ENCODE measurements at regions not wholly inside any gene's neighbourhood (a gene's known extent, or its start where the extent isn't known, plus 50 kb on each side); places are given as distances from the start of the nearest gene placed in this dataset.

- 69 to 84% methylated on average over 1 of the region's 1 CpG for WGBS, 2 donors
- H3K27ac ChIP-seq (ENCODE audit: low read depth in 1 of 2, low read length in 1 of 2), result no peak overlapping the region
- no peaks in the 10 kb centered on the region for H3K27me3 ChIP-seq (ENCODE audit: control insufficient read depth in 3 of 3, insufficient read depth in 3 of 3, low read length in 2 of 3)
- TF ChIP-seq CTCF (IDR thresholded peaks at IDR 0.05; ENCODE audit: control extremely low read depth, extremely low read depth), result no peak
- H3K9ac ChIP-seq (ENCODE audit: insufficient read depth in 1 of 2, low read length in 2 of 2), result no peak overlapping the region
- H3K4me1 ChIP-seq (ENCODE audit: control insufficient read depth in 5 of 5, insufficient read depth in 5 of 5, low read length in 5 of 5), result no peaks in the 10 kb centered on the region
- DNase-seq (no peak), ATAC-seq (ENCODE audit: insufficient read depth, low FRiP score) (no peak)
- H3K4me3 ChIP-seq, result no peak overlapping the region
- H3K36me3 ChIP-seq (ENCODE audit: control insufficient read depth in 4 of 4, insufficient read depth in 4 of 4, low read length in 4 of 4), result no peaks in the 10 kb centered on the region
- peaks cover 0 to 5% (median 4%) of the 10 kb centered on the region in 4 donors for H3K9me3 ChIP-seq (ENCODE audit: control insufficient read depth in 4 of 4, insufficient read depth in 3 of 4, low read length in 3 of 4)
Measured at GRCh38 chr6:85192186-85192585, 257.7 kb upstream of the NT5E start.

- DNase-seq (no peak), ATAC-seq (ENCODE audit: insufficient read depth, low FRiP score) (no peak)
- H3K4me1 ChIP-seq (ENCODE audit: control insufficient read depth in 5 of 5, insufficient read depth in 5 of 5, low read length in 5 of 5), result no peaks in the 10 kb centered on the region
- no peak overlapping the region for H3K9ac ChIP-seq (ENCODE audit: insufficient read depth in 1 of 2, low read length in 2 of 2)
- H3K9me3 ChIP-seq (ENCODE audit: control insufficient read depth in 4 of 4, insufficient read depth in 3 of 4, low read length in 3 of 4), result peaks cover 0 to 5% (median 4%) of the 10 kb centered on the region in 4 donors
- no peaks in the 10 kb centered on the region for H3K27me3 ChIP-seq (ENCODE audit: control insufficient read depth in 3 of 3, insufficient read depth in 3 of 3, low read length in 2 of 3)
- no peak overlapping the region for H3K4me3 ChIP-seq
- no peak overlapping the region for H3K27ac ChIP-seq (ENCODE audit: low read depth in 1 of 2, low read length in 1 of 2)
- H3K36me3 ChIP-seq (ENCODE audit: control insufficient read depth in 4 of 4, insufficient read depth in 4 of 4, low read length in 4 of 4), result no peaks in the 10 kb centered on the region
- WGBS, 2 donors, result 86 to 89% methylated on average over 2 of the region's 2 CpGs
- TF ChIP-seq CTCF (IDR thresholded peaks at IDR 0.05; ENCODE audit: control extremely low read depth, extremely low read depth), result no peak
Measured at GRCh38 chr6:85191656-85192055, 258.2 kb upstream of the NT5E start.

- no peak for DNase-seq
- H3K4me1 ChIP-seq (ENCODE audit: control insufficient read depth in 5 of 5, insufficient read depth in 5 of 5, low read length in 5 of 5), result no peaks in the 10 kb centered on the region
- no peak for TF ChIP-seq CTCF (IDR thresholded peaks at IDR 0.05; ENCODE audit: control extremely low read depth, extremely low read depth)
- no peaks in the 10 kb centered on the region for H3K36me3 ChIP-seq (ENCODE audit: control insufficient read depth in 4 of 4, insufficient read depth in 4 of 4, low read length in 4 of 4)
- no peak for ATAC-seq (ENCODE audit: insufficient read depth, low FRiP score)
- no peaks in the 10 kb centered on the region for H3K27me3 ChIP-seq (ENCODE audit: control insufficient read depth in 3 of 3, insufficient read depth in 3 of 3, low read length in 2 of 3)
- H3K9me3 ChIP-seq (ENCODE audit: control insufficient read depth in 4 of 4, insufficient read depth in 3 of 4, low read length in 3 of 4), result peaks cover 0 to 4% (median 0%) of the 10 kb centered on the region in 4 donors
- no peak overlapping the region for H3K9ac ChIP-seq (ENCODE audit: insufficient read depth in 1 of 2, low read length in 2 of 2)
- H3K27ac ChIP-seq (ENCODE audit: low read depth in 1 of 2, low read length in 1 of 2), result no peak overlapping the region
- H3K4me3 ChIP-seq, result no peak overlapping the region
- WGBS, 2 donors, result 96 to 100% methylated on average over 1 of the region's 1 CpG
Measured at GRCh38 chr6:85186546-85187175, 263.2 kb upstream of the NT5E start.

- Histone ChIP-seq H3K27me3 (ENCODE audit: control insufficient read depth in 3 of 3, insufficient read depth in 3 of 3, low read length in 2 of 3) (no peaks in the 10 kb centered on the region), H3K9ac (ENCODE audit: insufficient read depth in 1 of 2, low read length in 2 of 2) (no peak overlapping the region), H3K9me3 (ENCODE audit: control insufficient read depth in 4 of 4, insufficient read depth in 3 of 4, low read length in 3 of 4) (peaks cover 0 to 4% (median 0%) of the 10 kb centered on the region in 4 donors), H3K4me3 (no peak overlapping the region), H3K36me3 (ENCODE audit: control insufficient read depth in 4 of 4, insufficient read depth in 4 of 4, low read length in 4 of 4) (no peaks in the 10 kb centered on the region), H3K27ac (ENCODE audit: low read depth in 1 of 2, low read length in 1 of 2) (no peak overlapping the region), H3K4me1 (ENCODE audit: control insufficient read depth in 5 of 5, insufficient read depth in 5 of 5, low read length in 5 of 5) (no peaks in the 10 kb centered on the region)
- DNase-seq (no peak), ATAC-seq (ENCODE audit: insufficient read depth, low FRiP score) (no peak)
- WGBS, 2 donors, result 73 to 74% methylated on average over 1 of the region's 1 CpG
- TF ChIP-seq CTCF (IDR thresholded peaks at IDR 0.05; ENCODE audit: control extremely low read depth, extremely low read depth), result no peak
Measured at GRCh38 chr6:85185977-85186376, 263.9 kb upstream of the NT5E start.

All from lung (tissue), 11 donors.